Cardiac muscle cell (in vitro differentiated cells and primary cell): ENCODE measurements at regions not wholly inside any gene's neighbourhood (a gene's known extent, or its start where the extent isn't known, plus 50 kb on each side); places are given as distances from the start of the nearest gene placed in this dataset.

Source experiments
- DNase-seq, 2 donors: peaks; one replicate each; pipeline versions ENCODE4 v3.0.0 to v3.0.0-alpha.2; 2010 to 2017; ENCODE audit warnings: low read depth in 1 of 2, low spot score in 1 of 2
- H3K27ac ChIP-seq: fragments of 200-600 bp; sonication (generic); 2 replicates; pipeline ENCODE4 v1.5.1; 2016
- H3K27me3 ChIP-seq: fragments of 200-600 bp; sonication (generic); 2 replicates; pipeline ENCODE4 v1.6.0; 2016; ENCODE audit warnings: control low read depth
- H3K36me3 ChIP-seq: fragments of 200-600 bp; sonication (generic); 2 replicates; pipeline ENCODE4 v1.5.1; 2016; ENCODE audit warnings: control low read depth
- H3K4me1 ChIP-seq: fragments of 200-600 bp; sonication (generic); 2 replicates; pipeline ENCODE4 v1.8.1; 2017; ENCODE audit warnings: low read depth, mild to moderate bottlenecking, mixed run types
- H3K4me3 ChIP-seq: fragments of 200-600 bp; sonication (generic); 2 replicates; pipeline ENCODE4 v1.5.1; 2016; ENCODE audit warnings: mild to moderate bottlenecking
- H3K9me3 ChIP-seq: fragments of 200-600 bp; sonication (generic); 2 replicates; pipeline ENCODE4 v1.5.1; 2017; ENCODE audit warnings: low read depth, mild to moderate bottlenecking, control low read depth
- CTCF ChIP-seq: IDR thresholded peaks from 2 replicates; pipeline ENCODE4 v1.5.1; 2012; ENCODE audit warnings: low read depth, mild to moderate bottlenecking, low read length

GRCh38 chr2:235142601-235143000 lies 190.8 kb downstream of the SH3BP4 start:
- Histone ChIP-seq H3K27ac (no peak overlapping the region), H3K4me1 (no peaks in the 10 kb centered on the region), H3K27me3 (no peaks in the 10 kb centered on the region), H3K36me3 (no peaks in the 10 kb centered on the region), H3K4me3 (no peak overlapping the region), H3K9me3 (no peaks in the 10 kb centered on the region)
- no peak for DNase-seq
- no peak for TF ChIP-seq CTCF

DNA sequence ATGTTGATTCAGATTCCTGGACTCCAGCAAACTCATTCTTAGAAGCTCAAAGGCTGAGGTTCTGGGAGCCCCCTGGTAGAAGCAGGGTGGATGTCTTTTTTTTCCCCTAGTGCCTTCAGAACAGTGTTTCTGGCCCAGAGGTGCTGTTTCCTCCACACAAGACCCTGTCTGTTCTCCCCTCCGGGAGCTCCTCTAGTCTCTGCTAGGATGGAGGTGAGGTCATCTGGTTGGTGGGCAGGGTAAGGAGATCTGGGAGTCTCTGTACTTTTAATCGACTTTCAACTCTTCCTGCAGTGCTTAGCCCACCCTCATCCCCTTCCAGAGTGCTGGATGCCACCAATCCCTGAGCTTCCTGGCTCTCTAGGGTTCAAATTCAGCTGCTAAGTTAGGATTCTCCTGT lies 192.0 kb downstream of the SH3BP4 start:
- Histone ChIP-seq H3K27ac (no peak overlapping the region), H3K4me3 (no peak overlapping the region), H3K27me3 (no peaks in the 10 kb centered on the region), H3K4me1 (no peaks in the 10 kb centered on the region), H3K36me3 (no peaks in the 10 kb centered on the region), H3K9me3 (no peaks in the 10 kb centered on the region)
- no peak for DNase-seq
- no peak for TF ChIP-seq CTCF

GRCh38 chr2:235144291-235144690 lies 192.5 kb downstream of the SH3BP4 start:
- DNase-seq: no peak
- Histone ChIP-seq H3K4me3 (no peak overlapping the region), H3K27ac (no peak overlapping the region), H3K27me3 (no peaks in the 10 kb centered on the region), H3K9me3 (no peaks in the 10 kb centered on the region), H3K36me3 (no peaks in the 10 kb centered on the region), H3K4me1 (no peaks in the 10 kb centered on the region)
- TF ChIP-seq CTCF: no peak

DNA sequence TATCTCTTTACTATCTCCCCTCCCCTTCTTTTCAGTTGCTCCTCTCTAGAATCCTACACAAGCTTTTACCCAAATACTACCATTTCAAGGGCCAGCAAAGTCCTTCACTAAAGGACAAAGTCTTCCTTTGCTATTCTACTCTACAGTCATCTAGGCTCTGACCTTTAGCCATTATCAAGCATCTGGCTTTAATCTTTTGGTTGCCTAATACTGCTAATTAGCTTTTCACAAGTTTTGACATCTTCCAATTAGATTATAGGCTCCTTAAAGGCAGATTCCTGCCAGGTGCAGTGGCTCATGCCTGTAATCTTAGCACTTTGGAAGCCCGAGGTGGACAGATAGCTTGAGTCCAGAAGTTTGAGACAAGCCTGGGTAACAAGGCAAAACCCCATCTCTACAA lies 194.4 kb downstream of the SH3BP4 start:
- H3K36me3 ChIP-seq: no peaks in the 10 kb centered on the region
- H3K9me3 ChIP-seq: no peaks in the 10 kb centered on the region
- TF ChIP-seq CTCF: no peak
- no peak overlapping the region for H3K27ac ChIP-seq
- no peak for DNase-seq
- H3K4me1 ChIP-seq: no peaks in the 10 kb centered on the region
- H3K27me3 ChIP-seq: no peaks in the 10 kb centered on the region
- no peak overlapping the region for H3K4me3 ChIP-seq

DNA sequence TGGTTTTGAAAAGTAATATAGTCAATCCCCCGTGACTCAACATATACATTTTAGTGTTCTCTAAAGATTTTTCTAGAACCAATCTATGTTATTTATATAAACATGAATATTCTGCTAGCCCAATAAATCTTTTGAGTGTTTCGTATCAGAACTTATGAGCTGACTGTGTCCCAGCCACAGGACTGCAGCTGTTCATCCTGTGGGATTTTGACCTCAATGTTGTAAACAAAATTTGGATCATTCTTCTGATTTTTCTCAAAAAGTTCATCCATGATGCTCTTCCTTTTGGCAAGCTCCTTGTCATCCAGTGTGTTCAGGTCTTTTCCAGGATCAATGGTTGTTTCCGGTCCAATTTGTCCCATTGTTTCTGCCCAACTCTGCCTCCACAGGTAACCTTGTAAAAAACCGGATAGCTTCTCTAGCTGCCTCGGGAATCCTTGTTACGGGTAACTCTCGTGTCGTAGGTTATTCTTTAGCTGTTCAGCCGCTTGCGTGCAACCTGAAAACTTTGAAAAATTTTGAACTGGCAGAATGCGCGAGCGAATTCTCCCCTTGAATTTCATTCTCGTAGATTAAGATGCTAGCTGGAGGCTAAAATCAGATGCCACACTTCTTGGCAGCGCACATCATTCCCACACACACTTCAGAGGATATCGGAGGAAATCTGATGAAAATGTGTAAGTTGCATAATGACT lies 195.2 kb downstream of the SH3BP4 start:
- H3K27me3 ChIP-seq: no peaks in the 10 kb centered on the region
- no peak overlapping the region for H3K27ac ChIP-seq
- H3K4me3 ChIP-seq: no peak overlapping the region
- DNase-seq: no peak
- H3K9me3 ChIP-seq: no peaks in the 10 kb centered on the region
- no peak for TF ChIP-seq CTCF
- H3K36me3 ChIP-seq: no peaks in the 10 kb centered on the region
- no peaks in the 10 kb centered on the region for H3K4me1 ChIP-seq
